Skeletal muscle satellite cell (primary cell): ENCODE measurements at regions not wholly inside any gene's neighbourhood (a gene's known extent, or its start where the extent isn't known, plus 50 kb on each side); places are given as distances from the start of the nearest gene placed in this dataset.
"Not testable (repeated sequence)": the region's sequence is repeated elsewhere in the genome, so short reads cannot be mapped to it uniquely, and the experiment has no call there.

ENCODE experiments used
- H3K27me3 ChIP-seq: 2 replicates; pipeline ENCODE4 v1.7.0; 2013; ENCODE audit warnings: low read length; ENCODE audit not compliant: control insufficient read depth, insufficient read depth
- H3K36me3 ChIP-seq: 2 replicates; pipeline ENCODE4 v1.7.0; 2013; ENCODE audit warnings: mild to moderate bottlenecking, control low read depth, low read length; ENCODE audit not compliant: insufficient read depth
- H3K4me1 ChIP-seq: 2 replicates; pipeline ENCODE4 v1.7.0; 2013; ENCODE audit warnings: low read length; ENCODE audit not compliant: control insufficient read depth, insufficient read depth
- H3K4me2 ChIP-seq: 2 replicates; pipeline ENCODE4 v1.7.0; 2013; ENCODE audit warnings: mild to moderate bottlenecking, low read length
- H3K4me3 ChIP-seq: 2 replicates; pipeline ENCODE4 v1.7.0; 2013; ENCODE audit warnings: low read length
- H3K9ac ChIP-seq: 2 replicates; pipeline ENCODE4 v1.7.0; 2013; ENCODE audit warnings: mild to moderate bottlenecking, low read depth, low read length, moderate library complexity
- H3K9me3 ChIP-seq: replicated peaks from 2 replicates; pipeline ENCODE4 v1.7.0; 2013; ENCODE audit warnings: mild to moderate bottlenecking, control low read depth, low read length

DNA sequence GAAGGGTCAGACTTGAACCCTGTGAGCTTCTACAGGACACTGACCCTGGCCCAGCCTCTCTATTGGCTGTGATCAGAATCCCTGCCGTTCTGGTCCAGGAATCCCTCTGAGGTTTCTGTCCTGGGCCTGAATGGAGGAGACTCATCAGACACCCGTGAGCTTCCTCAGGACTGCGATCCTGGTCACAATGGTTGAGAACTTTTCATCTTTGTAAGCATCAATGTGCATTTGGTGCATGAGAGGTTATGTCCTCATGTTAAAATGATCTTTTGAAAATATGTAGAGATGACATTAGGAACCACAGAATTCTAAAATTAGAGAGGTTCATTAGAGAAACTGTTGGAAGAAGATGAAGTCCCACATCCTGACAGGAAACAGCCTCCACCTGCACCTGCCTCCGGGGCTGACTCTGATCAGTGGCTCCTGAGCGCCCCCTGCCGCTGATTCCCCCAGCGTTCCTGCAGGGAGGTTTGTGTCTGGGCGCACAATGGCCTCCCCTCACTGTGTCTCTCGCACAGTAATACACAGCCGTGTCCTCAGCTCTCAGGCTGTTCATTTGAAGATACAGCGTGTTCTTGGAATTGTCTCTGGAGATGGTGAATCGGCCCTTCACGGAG is 1148.2 kb downstream of the TMEM121 start:
- H3K4me1 ChIP-seq, H3K27me3 ChIP-seq, H3K9me3 ChIP-seq, H3K4me3 ChIP-seq, H3K4me2 ChIP-seq, H3K9ac ChIP-seq, H3K36me3 ChIP-seq: not testable (repeated sequence)

GRCh38 chr14:106675716-106676115 is 1149.3 kb downstream of the TMEM121 start:
- H3K27me3 ChIP-seq, H3K4me2 ChIP-seq, H3K9me3 ChIP-seq, H3K9ac ChIP-seq, H3K4me1 ChIP-seq, H3K36me3 ChIP-seq, H3K4me3 ChIP-seq: not testable (repeated sequence)

GRCh38 chr14:106679776-106680175 is 1153.4 kb downstream of the TMEM121 start:
- Histone ChIP-seq H3K4me2 (no peak overlapping the region), H3K9me3 (peaks cover 5% of the 10 kb centered on the region)

DNA sequence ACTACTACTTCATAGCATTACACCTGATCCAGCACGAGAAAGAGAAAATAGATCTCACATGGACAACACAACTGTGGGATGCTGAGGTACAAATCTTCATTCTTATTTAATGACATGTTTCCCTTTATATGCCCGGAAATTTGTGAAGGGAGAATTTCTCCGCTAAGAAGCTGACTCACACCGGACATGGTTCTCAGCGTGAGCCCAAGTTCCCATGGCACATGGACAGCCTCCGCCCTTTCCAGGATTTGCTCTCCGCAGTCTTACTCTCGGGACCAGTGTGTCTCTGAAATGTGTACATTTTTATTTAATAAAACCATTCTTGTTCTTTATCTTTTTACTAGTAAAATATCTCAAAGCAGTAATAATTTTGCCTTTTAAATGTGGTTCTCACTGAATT is 1154.8 kb downstream of the TMEM121 start:
- no peak overlapping the region for H3K4me3 ChIP-seq
- H3K9me3 ChIP-seq = peaks cover 5% of the 10 kb centered on the region
- no peaks in the 10 kb centered on the region for H3K36me3 ChIP-seq
- no peak overlapping the region for H3K4me2 ChIP-seq
- H3K27me3 ChIP-seq = no peaks in the 10 kb centered on the region
- no peak overlapping the region for H3K9ac ChIP-seq
- H3K4me1 ChIP-seq = no peaks in the 10 kb centered on the region

More at GRCh38 chr14:106679776-106680175, 1153.4 kb downstream of the TMEM121 start:
- no peak overlapping the region for H3K4me3 ChIP-seq
- no peaks in the 10 kb centered on the region for H3K27me3 ChIP-seq
- H3K9ac ChIP-seq = no peak overlapping the region
- no peaks in the 10 kb centered on the region for H3K36me3 ChIP-seq
- H3K4me1 ChIP-seq = no peaks in the 10 kb centered on the region

DNA sequence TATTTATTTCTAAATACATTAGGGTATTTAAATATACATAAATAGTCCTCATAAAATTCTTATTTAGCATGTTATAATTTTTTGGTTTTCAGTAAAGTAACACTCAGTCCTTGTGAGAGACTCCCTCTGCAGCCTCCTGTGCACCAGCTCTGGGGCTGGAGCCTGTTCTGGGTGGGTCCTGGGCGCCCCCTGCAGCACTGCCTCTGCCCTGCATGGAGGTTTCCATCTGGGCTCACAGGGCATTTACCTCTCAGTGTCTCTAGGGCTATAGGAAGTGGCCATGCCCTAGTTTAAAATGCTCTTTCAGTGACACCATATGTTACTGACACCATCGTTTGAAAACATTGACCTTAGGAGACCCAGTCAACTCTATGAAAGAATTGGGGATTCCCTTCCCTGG is 1155.2 kb downstream of the TMEM121 start:
- Histone ChIP-seq H3K4me1 (no peaks in the 10 kb centered on the region), H3K36me3 (no peaks in the 10 kb centered on the region), H3K9me3 (peaks cover 5% of the 10 kb centered on the region), H3K9ac (no peak overlapping the region), H3K4me2 (no peak overlapping the region), H3K4me3 (no peak overlapping the region), H3K27me3 (no peaks in the 10 kb centered on the region)

GRCh38 chr14:106683631-106684030 is 1157.2 kb downstream of the TMEM121 start:
- H3K4me2 ChIP-seq = no peak overlapping the region
- no peaks in the 10 kb centered on the region for H3K36me3 ChIP-seq
- H3K9me3 ChIP-seq = peaks cover 9% of the 10 kb centered on the region
- H3K4me3 ChIP-seq = no peak overlapping the region
- no peaks in the 10 kb centered on the region for H3K4me1 ChIP-seq
- no peaks in the 10 kb centered on the region for H3K27me3 ChIP-seq
- H3K9ac ChIP-seq = no peak overlapping the region

DNA sequence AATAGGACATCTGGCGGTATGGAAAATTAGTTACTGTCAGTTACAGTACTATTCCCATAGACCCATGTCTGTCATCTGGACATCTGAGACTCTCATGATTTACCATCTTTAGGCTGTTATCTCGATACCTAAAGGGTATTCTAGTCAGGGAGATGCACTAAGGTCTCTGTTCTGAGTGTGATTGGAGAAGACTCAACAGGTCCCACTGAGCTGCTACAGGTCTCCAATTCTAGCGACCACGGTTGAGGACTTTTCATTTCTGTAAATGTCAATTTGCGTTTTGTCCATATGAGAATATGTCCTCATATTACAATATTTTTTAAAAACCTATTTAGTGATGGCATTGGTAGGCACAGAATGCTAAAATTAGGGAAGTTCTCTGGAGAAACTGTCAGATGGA is 1160.2 kb downstream of the TMEM121 start:
- Histone ChIP-seq H3K9me3 (peaks cover 9% of the 10 kb centered on the region), H3K9ac (no peak overlapping the region), H3K4me3 (no peak overlapping the region), H3K27me3 (no peaks in the 10 kb centered on the region), H3K36me3 (no peaks in the 10 kb centered on the region), H3K4me2 (no peak overlapping the region), H3K4me1 (no peaks in the 10 kb centered on the region)

DNA sequence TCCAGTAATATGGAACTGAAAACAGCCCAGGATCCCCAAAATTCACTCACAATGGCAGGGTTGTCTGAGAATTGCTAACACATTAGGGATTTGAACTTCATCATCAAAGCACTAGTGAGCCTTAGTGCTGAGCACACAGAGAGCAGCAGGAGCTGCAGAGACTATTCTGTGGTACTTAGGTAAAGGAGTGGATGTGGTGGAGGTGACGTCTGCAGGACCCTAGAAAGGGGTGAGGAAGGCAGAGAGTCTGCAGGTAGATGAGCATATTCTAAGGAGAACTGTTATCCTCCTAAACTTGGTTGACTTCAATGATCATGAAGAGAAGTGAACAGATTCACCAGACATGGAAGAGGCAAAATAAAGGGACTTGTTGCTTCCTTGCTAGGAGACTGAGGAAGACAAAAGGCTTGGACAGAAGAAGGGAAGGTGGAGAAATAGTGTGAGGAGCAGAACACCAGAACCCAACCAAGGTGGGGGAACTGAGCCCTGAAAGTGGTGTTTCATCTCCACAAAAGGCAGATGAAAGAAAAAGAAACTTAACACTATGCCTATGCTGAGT is 1164.0 kb downstream of the TMEM121 start:
- no peaks in the 10 kb centered on the region for H3K4me1 ChIP-seq
- H3K27me3 ChIP-seq = no peaks in the 10 kb centered on the region
- no peaks in the 10 kb centered on the region for H3K36me3 ChIP-seq
- H3K4me3 ChIP-seq = no peak overlapping the region
- no peak overlapping the region for H3K9ac ChIP-seq
- peaks cover 3% of the 10 kb centered on the region for H3K9me3 ChIP-seq
- H3K4me2 ChIP-seq = no peak overlapping the region

DNA sequence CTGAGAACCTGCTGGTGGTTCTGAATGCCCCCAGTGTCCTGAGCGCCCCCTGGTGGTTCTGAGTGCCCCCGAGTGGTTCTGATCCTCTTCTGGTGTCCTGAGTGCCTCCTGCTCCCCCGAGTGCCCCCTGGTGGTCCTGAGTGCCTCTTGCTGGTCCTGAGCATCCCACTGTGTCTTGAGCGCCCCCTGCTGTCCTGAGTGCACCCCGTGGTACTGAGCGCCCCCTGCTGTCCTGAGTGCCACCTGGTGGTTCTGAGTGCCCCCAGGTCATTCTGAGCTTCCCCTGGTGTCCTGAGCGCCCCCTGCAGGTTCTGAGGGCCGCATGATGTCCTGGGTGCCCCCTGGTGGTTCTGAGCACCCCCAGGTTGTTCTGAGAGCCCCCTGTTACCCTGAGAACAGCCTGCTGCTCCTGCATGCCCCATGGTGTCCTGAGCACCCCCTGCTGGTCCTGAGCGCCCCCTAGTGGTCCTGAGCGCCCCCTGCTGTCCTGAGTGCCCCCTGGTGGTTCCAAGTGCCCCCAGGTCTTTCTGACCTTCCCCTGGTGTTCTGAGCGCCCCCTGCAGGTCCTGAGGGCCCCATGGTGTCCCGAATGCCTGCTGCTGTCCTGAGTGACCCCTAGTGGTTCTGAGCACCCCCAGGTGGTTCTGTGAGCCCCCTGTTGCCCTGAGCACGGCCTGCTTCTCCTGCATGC is 1165.4 kb downstream of the TMEM121 start:
- H3K9ac ChIP-seq = no peak overlapping the region
- no peaks in the 10 kb centered on the region for H3K36me3 ChIP-seq
- no peaks in the 10 kb centered on the region for H3K27me3 ChIP-seq
- no peaks in the 10 kb centered on the region for H3K4me1 ChIP-seq
- H3K4me2 ChIP-seq = no peak overlapping the region
- no peak overlapping the region for H3K4me3 ChIP-seq
- peaks cover 3% of the 10 kb centered on the region for H3K9me3 ChIP-seq

- H3K4me1 ChIP-seq = no peaks in the 10 kb centered on the region
- H3K9me3 ChIP-seq = no peaks in the 10 kb centered on the region
- no peak overlapping the region for H3K4me3 ChIP-seq
- H3K9ac ChIP-seq = no peak overlapping the region
- no peaks in the 10 kb centered on the region for H3K27me3 ChIP-seq
- H3K36me3 ChIP-seq = no peaks in the 10 kb centered on the region
- no peak overlapping the region for H3K4me2 ChIP-seq
These were observed 1168.4 kb downstream of the TMEM121 start for GRCh38 chr14:106694638-106695393.

GRCh38 chr14:106698620-106699267 is 1172.4 kb downstream of the TMEM121 start:
- not testable (repeated sequence) for H3K4me3 ChIP-seq, H3K27me3 ChIP-seq, H3K36me3 ChIP-seq, H3K9ac ChIP-seq, H3K4me2 ChIP-seq, H3K4me1 ChIP-seq, H3K9me3 ChIP-seq
